Neuron (in vitro differentiated cells): ENCODE measurements at regions not wholly inside any gene's neighbourhood (a gene's known extent, or its start where the extent isn't known, plus 50 kb on each side); places are given as distances from the start of the nearest gene placed in this dataset.
A peak's percentile ranks its signal among the peaks of the same experiment; 100 is the strongest.

Experiments used
- H2AFZ ChIP-seq: one replicate; pipeline ENCODE4 v1.6.1; 2013; ENCODE audit warnings: low read depth, mild to moderate bottlenecking, inconsistent platforms, low read length, moderate library complexity
- H3K27me3 ChIP-seq: one replicate; pipeline ENCODE4 v1.6.1; 2013; ENCODE audit warnings: low read length; ENCODE audit not compliant: insufficient read depth
- H3K36me3 ChIP-seq: one replicate; pipeline ENCODE4 v1.6.1; 2013; ENCODE audit warnings: low read length; ENCODE audit not compliant: insufficient read depth
- H3K4me1 ChIP-seq: one replicate; pipeline ENCODE4 v1.6.1; 2013; ENCODE audit warnings: low read length; ENCODE audit not compliant: insufficient read depth
- H3K4me3 ChIP-seq: 2 replicates; pipeline ENCODE4 v1.5.1; 2013; ENCODE audit warnings: mild to moderate bottlenecking, low read length, moderate library complexity
- H3K9me3 ChIP-seq: one replicate; pipeline ENCODE4 v1.6.1; 2013; ENCODE audit warnings: low read length

DNA sequence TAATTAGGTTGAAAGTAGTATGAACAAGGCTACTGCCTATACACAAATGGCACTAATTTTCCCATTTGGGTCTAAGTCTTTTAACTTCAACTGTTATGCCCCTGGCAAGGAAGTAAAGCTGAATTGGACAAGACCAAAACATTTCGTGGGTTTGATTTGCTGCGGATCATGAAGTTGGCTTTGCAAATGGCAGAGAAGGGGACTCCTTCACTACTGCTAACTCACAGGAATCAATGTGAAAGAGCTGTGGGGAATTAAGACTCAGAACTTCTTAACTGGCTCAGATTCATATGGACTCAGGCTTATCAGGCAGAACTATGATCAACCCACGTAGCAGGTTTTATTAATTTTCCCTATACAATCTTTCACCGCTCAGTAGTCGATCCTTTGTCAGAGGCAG lies 73.8 kb upstream of the IFNE start:
- no peak overlapping the region for H2AFZ ChIP-seq
- peaks cover 28% of the 10 kb centered on the region for H3K27me3 ChIP-seq
- no peak overlapping the region for H3K4me3 ChIP-seq
- no peaks in the 10 kb centered on the region for H3K36me3 ChIP-seq
- H3K4me1 ChIP-seq: peaks cover 18% of the 10 kb centered on the region
- H3K9me3 ChIP-seq: no peaks in the 10 kb centered on the region

- no peak overlapping the region for H3K4me3 ChIP-seq
- H3K9me3 ChIP-seq: no peaks in the 10 kb centered on the region
- no peaks in the 10 kb centered on the region for H3K36me3 ChIP-seq
- no peak overlapping the region for H2AFZ ChIP-seq
- H3K27me3 ChIP-seq: peaks cover 28% of the 10 kb centered on the region
- peaks cover 14% of the 10 kb centered on the region for H3K4me1 ChIP-seq
Measured at GRCh38 chr9:21556581-21557427, 74.7 kb upstream of the IFNE start.

- Histone ChIP-seq H3K4me3 (no peak overlapping the region), H3K9me3 (no peaks in the 10 kb centered on the region), H3K27me3 (peaks cover 28% of the 10 kb centered on the region), H3K36me3 (no peaks in the 10 kb centered on the region), H2AFZ (no peak overlapping the region), H3K4me1 (peaks cover 10% of the 10 kb centered on the region)
Measured at GRCh38 chr9:21557428-21557768, 75.3 kb upstream of the IFNE start.

DNA sequence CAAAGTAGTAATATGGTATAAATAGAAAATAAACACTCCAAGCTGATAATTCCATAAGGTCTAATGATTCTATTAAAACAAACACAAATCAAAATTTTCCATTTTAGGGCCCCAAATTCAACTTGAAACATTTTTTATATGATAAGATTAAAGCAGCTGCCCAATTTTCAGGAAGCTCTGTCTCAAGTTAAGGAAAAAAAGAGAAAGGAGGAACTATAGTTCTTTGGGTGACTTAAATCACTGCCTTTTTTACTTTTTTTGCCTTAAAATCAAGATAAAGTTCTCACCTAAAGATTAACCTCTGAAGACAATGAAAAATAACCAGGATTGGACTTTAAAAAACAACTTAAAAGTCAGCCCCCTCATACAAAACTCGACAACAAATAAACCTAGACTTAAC lies 76.0 kb upstream of the IFNE start:
- H3K27me3 ChIP-seq: peaks cover 28% of the 10 kb centered on the region
- H3K36me3 ChIP-seq: no peaks in the 10 kb centered on the region
- no peak overlapping the region for H2AFZ ChIP-seq
- peaks cover 10% of the 10 kb centered on the region for H3K4me1 ChIP-seq
- H3K9me3 ChIP-seq: no peaks in the 10 kb centered on the region
- H3K4me3 ChIP-seq: no peak overlapping the region

DNA sequence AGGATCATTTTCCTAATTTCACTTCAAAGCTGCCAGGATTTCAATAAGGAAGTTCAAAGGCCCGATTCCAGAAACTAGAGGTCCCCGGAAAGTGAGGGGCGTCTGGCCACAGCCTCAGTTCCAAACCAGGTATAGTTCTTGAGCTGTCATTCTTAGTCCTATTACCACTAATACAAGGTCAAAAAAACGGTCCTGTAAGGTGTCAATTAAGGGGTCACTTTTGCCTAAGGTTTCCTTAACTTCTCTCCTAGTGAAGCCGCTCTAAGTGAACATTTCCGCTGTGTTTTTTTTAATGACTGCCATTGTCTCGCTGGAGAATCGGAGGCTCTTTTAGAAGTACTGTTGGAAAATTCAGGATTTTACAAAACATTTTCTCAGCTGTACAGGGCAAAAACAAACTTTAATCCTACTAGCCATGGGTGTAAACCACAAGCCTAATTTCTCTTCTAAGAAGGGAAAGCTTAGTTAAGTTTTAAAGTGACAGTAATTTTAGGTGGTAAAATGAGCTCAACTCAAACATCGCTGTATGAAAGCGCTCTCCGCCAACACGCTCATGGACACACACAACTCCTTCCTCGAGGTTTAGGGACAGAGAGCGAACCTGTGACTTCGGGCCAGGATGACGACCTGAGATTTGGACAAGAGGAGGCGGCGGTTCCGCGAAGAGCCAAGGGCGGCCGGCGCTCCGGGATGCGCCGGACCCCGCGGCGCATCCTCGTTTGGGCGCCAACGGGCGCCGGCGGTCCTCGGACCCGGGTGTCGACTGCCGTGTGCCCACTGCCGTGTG lies 76.7 kb upstream of the IFNE start:
- Histone ChIP-seq H3K27me3 (peaks cover 28% of the 10 kb centered on the region), H3K9me3 (no peaks in the 10 kb centered on the region), H3K4me1 (peaks cover 10% of the 10 kb centered on the region), H2AFZ (peak overlapping the region; percentile 97), H3K36me3 (no peaks in the 10 kb centered on the region), H3K4me3 (peak overlapping the region; percentile 59)

GRCh38 chr9:21559402-21560280 lies 77.5 kb upstream of the IFNE start:
- Histone ChIP-seq H3K9me3 (no peaks in the 10 kb centered on the region), H3K4me3 (peak overlapping the region; percentile 59), H3K27me3 (peaks cover 28% of the 10 kb centered on the region), H3K4me1 (peaks cover 10% of the 10 kb centered on the region), H3K36me3 (no peaks in the 10 kb centered on the region), H2AFZ (peak overlapping the region; percentile 97)

DNA sequence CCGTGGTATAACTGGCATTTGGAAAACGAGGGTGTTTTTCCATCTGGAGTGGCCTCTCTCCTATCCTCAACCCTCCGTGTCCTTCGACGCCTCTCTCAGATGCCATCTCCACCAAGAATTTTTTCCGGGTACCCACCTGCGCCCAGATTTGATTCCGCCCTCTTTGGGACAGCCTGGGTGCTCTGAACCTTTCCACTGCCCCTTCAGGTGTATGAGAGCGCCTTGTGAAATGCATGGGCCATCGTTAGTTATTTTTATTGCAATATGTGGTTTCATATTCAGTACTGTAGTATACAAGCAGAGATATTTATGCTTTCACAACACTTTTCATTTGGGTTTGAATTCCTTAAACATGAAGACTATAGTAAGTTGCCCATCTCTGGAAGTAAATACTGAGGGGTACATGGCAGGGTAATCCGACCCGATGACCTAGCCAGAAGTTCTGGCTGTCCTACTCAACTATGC lies 78.2 kb upstream of the IFNE start:
- peak overlapping the region; percentile 59 for H3K4me3 ChIP-seq
- H3K4me1 ChIP-seq: peaks cover 10% of the 10 kb centered on the region
- peaks cover 28% of the 10 kb centered on the region for H3K27me3 ChIP-seq
- H2AFZ ChIP-seq: peak overlapping the region; percentile 97
- H3K9me3 ChIP-seq: no peaks in the 10 kb centered on the region
- no peaks in the 10 kb centered on the region for H3K36me3 ChIP-seq

- no peaks in the 10 kb centered on the region for H3K36me3 ChIP-seq
- no peak overlapping the region for H3K4me3 ChIP-seq
- H3K27me3 ChIP-seq: peaks cover 28% of the 10 kb centered on the region
- H3K4me1 ChIP-seq: peaks cover 10% of the 10 kb centered on the region
- H2AFZ ChIP-seq: no peak overlapping the region
- H3K9me3 ChIP-seq: no peaks in the 10 kb centered on the region
Measured at GRCh38 chr9:21561502-21561901, 79.4 kb upstream of the IFNE start.

DNA sequence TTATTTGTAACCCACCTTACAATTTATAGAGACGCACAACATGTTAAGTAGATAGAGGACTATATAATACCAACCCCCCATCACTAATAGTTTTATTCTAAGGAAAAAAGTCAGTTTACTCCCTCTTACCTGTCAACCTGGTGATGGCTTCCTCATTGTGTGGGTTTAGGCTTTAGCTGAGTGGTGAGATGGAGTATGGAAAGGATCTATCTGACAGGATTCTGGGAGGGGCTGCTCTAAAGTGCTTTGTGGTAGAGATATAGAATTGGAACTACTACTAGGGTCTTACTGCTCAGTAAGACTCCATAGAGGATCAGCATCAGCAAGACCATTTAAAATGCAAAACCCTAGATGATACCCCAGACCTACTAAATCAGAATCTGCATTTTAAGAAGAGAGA lies 82.1 kb upstream of the IFNE start:
- Histone ChIP-seq H3K36me3 (no peaks in the 10 kb centered on the region), H2AFZ (no peak overlapping the region), H3K4me1 (peaks cover 3% of the 10 kb centered on the region), H3K4me3 (no peak overlapping the region), H3K27me3 (peaks cover 11% of the 10 kb centered on the region), H3K9me3 (no peaks in the 10 kb centered on the region)

DNA sequence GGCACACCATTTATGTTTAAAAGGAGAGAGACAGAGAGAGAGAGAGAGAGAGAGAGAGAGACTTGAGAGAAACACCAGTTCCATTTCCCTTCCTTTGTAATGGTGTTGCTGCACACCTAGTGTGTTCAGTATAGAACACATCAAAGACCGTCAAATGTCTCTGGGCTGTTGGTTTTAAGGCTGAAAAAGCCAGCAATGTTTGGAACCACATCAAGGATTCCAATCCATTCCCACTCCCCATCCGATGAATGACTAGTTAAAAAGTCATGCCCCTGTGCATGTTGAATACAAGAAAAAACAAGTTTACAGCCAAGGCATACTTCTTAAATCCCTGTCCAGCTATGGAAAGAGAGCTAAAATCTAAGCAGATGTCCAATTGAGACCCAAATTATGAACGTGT lies 83.0 kb upstream of the IFNE start:
- Histone ChIP-seq H3K9me3 (no peaks in the 10 kb centered on the region), H2AFZ (no peak overlapping the region), H3K27me3 (peaks cover 4% of the 10 kb centered on the region), H3K4me1 (no peaks in the 10 kb centered on the region), H3K4me3 (no peak overlapping the region), H3K36me3 (no peaks in the 10 kb centered on the region)

DNA sequence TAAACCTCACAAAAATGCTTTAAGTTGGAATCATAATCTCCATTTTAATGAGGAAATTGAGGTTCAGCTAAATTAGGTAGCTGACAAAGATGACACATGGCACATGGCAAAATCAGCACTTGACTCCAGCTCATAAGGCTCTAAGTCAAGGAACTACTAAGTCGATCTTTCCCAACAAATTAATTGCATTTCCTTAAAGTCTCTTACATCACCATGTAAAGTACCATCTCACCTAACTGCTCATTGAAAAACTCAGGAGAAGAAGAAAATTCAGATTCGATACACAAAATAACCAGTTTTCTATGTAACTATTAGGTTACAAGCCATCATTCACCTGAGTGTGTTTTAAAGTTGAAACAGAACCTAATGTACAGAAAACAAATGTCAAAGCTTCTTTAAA lies 85.8 kb upstream of the IFNE start:
- no peaks in the 10 kb centered on the region for H3K27me3 ChIP-seq
- no peaks in the 10 kb centered on the region for H3K36me3 ChIP-seq
- H2AFZ ChIP-seq: no peak overlapping the region
- H3K4me3 ChIP-seq: no peak overlapping the region
- no peaks in the 10 kb centered on the region for H3K4me1 ChIP-seq
- no peaks in the 10 kb centered on the region for H3K9me3 ChIP-seq

- no peaks in the 10 kb centered on the region for H3K9me3 ChIP-seq
- no peaks in the 10 kb centered on the region for H3K36me3 ChIP-seq
- H3K4me3 ChIP-seq: no peak overlapping the region
- H2AFZ ChIP-seq: no peak overlapping the region
- H3K27me3 ChIP-seq: no peaks in the 10 kb centered on the region
- H3K4me1 ChIP-seq: no peaks in the 10 kb centered on the region
Measured at GRCh38 chr9:21568484-21568883, 86.4 kb upstream of the IFNE start.

DNA sequence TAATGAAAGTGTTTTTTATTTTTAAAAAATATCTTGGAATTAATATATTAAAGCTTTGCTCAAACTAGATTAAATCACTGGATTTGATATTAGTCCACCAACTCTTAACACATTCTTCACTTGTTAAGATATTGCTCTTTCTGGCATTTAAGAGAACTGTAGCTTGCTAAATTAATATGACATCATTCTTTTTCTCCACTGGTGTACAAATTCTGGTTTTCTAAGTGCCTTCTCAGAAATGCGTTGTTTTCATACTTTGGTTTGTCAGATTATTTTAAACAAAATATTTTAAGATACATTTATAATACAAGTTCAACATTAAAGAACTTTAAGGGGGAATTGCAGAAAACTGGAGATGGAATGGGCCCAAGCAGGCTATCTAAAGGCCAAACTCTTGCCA lies 87.6 kb upstream of the IFNE start:
- Histone ChIP-seq H3K27me3 (no peaks in the 10 kb centered on the region), H3K36me3 (no peaks in the 10 kb centered on the region), H3K4me3 (no peak overlapping the region), H3K4me1 (no peaks in the 10 kb centered on the region), H3K9me3 (no peaks in the 10 kb centered on the region), H2AFZ (no peak overlapping the region)
